ENCODE measurements at regions not wholly inside any gene's neighbourhood (a gene's known extent, or its start where the extent isn't known, plus 50 kb on each side); places are given as distances from the start of the nearest gene placed in this dataset.

- no peak for DNase-seq (ENCODE audit: low read depth in 2 of 2)
These were observed 310.7 kb upstream of the MTNR1B start for GRCh38 chr11:92658733-92659132.

- no peak for DNase-seq (ENCODE audit: low read depth in 2 of 2)
These were observed 309.7 kb upstream of the MTNR1B start for GRCh38 chr11:92659793-92660192.

DNA sequence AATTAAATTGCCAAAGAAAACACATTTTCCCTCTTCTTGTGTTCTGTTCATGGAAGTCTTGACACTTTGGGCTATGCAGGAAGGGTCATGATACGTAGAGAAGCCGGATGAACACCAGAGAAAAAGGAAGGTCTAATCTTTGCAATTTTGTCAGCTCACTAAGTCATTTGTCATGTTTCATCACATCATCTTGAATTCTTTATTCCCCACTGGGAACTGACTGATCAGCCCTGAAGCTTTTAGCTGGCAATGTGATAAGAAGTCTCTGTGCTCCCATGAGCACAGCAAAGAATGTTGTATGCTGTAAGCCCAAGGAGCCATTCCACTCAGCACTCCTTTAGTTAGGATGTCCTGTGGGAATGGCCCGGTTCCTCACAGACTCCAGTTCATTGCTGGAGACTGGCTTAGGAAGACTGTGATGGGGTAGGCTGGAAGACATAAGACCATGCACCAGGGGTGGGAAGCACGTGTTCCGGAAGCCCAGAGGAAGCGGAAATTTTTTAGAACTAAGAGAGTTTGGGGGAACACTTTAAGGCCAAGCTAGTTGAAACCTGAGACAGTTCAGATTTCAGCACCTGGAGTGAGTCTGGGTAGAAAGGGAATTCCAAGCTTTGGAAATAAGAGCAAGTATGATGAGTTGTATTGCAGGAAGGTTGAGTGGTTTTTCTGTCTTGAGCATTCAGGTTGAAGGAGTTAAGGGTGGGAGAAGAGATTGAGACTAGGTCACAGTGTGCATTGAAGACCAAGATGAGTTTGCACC lies 306.7 kb upstream of the MTNR1B start:
- no peak for DNase-seq (ENCODE audit: low read depth in 2 of 2)

DNA sequence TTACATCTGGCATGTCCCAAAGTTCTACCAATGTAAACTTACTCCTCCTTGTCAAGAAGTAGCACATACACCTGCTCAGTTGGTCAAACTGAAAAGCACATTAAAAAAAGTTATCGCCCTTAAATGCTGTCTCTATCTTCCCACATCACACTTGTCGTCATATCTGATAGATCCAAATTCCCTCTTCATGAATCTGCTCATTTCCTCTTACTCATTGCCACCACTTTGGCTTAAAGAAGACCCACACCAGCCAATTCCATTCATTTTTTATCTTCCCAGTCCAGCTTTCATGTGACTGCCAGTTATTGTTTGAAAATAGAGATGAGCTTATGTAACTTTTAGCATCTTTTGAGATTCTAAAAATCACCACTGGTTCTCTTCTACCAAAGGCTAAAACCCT lies 305.9 kb upstream of the MTNR1B start:
- no peak for DNase-seq (ENCODE audit: low read depth in 2 of 2)

- DNase-seq (ENCODE audit: low read depth in 2 of 2), result no peak
These were observed 301.8 kb upstream of the MTNR1B start for GRCh38 chr11:92667486-92668152.

GRCh38 chr11:92670308-92670890 lies 299.1 kb upstream of the MTNR1B start:
- DNase-seq (ENCODE audit: low read depth in 2 of 2), result no peak

DNA sequence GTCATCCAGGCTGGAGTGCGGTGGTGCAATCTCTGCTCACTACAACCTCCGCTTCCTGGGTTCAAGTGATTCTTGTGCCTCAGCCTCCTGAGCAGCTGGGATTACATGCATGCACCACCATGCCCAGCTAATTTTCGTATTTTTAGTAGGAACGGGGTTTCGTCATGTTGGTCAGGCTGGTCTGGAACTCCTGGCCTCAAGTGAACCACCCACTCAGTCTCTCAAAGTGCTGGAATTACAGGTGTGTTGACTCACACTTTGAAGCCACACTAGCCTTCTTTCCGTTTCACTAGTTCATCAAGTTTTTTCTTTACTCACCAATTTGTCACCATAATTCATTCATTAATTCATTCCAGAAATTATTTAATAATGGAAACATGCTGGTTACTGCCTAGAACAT lies 298.4 kb upstream of the MTNR1B start:
- DNase-seq (ENCODE audit: low read depth in 2 of 2), result no peak

DNA sequence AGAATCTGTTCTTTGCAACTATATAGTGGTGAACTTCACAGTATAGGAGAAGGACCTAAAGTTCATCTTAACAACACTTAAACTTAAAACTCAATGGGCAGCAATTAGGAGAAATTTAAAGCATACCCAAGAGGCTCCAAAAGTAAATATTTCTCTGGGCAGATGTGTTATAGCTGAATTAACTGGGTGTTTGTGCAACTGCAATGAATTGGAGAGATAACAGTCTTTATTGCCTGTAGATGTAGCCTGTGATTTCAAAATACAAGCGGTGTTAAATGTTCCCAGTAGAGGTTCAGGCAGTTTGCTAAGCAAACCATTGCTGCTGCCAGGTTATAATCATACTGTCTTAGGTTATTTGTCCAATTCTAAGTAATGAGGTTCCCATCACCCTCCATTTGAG lies 294.1 kb upstream of the MTNR1B start:
- no peak for DNase-seq (ENCODE audit: low read depth in 2 of 2)

- DNase-seq (ENCODE audit: low read depth in 2 of 2), result no peak
These were observed 293.6 kb upstream of the MTNR1B start for GRCh38 chr11:92675810-92676209.

- no peak for DNase-seq (ENCODE audit: low read depth in 2 of 2)
These were observed 291.3 kb upstream of the MTNR1B start for GRCh38 chr11:92678008-92678611.

DNA sequence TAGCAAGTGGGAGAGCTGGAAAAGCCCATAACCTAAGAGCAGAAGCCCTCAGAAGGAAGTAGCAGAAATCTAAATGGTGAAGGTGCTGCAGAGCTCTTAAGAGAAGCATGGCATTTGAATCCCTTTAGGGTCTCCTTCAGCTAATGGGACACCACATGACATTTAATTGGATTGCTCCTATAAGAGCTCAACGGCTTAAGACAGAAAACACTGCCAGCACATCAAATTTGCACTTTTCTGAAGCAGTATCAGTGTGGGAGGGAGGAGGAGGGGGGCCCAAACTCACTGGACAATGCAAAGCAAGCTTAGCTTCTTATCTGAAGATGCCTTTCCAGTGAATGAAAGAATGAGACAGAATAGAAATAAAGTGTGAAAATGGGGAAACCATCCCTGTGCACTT lies 287.9 kb upstream of the MTNR1B start:
- DNase-seq (ENCODE audit: low read depth in 2 of 2), result no peak

DNA sequence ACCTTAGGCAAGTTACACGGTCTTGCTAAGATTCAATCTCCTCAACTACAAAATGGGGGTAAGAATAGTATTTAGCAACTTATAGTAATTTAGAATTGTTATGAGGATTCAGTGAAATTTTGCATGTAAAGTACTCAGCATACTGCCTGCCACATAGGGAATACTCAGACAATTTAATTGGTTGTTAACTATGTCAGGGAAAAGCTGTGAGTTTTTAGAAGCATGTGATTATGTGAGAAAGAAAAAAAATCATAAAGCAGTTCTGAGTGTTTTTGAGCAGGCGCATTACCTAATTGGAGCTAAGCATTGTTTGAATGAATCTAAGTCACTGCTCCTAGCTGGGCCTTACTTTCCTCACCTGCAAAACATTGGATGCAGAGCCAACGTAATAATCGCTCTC lies 287.3 kb upstream of the MTNR1B start:
- no peak for DNase-seq (ENCODE audit: low read depth in 2 of 2)

GRCh38 chr11:92682952-92683351 lies 286.5 kb upstream of the MTNR1B start:
- DNase-seq (ENCODE audit: low read depth in 2 of 2), result no peak

DNA sequence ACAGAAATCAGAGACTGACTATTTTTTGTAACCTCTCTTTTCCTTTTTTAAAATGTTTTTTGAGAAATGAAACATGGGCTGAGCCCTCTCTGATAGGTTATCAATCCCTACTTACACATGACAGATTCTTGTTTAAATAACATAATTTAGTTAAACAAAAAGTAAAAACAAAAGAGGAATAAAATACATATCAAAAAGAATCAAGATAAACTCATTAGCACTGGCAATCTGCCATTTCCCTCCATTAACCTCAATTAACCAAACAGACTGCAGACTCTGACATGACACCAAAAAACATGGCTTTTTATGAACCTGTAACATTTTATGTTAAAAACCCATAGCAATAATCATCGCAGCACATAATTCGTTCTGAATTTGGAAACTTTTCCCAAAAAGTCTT lies 284.4 kb upstream of the MTNR1B start:
- no peak for DNase-seq (ENCODE audit: low read depth in 2 of 2)

DNA sequence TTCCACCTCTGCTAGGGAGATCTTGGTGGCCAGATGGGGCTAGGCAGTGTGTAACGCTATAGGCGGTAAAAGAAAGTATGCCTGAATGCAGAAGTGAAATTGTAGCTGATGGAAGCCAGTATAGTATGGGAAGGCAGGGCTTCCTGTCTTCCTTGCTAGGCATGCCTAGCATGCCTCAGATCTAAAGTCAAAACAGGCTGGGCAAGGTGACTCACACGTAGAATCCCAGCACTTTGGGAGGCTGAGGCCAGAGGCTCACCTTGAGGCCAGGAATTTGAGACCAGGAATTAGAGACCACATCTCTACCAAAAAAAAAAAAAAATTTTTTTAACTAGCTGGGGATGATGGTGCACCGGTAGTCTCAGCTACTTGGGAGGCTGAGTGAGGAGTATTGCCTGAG lies 281.7 kb upstream of the MTNR1B start:
- no peak for DNase-seq (ENCODE audit: low read depth in 2 of 2)

- no peak for DNase-seq (ENCODE audit: low read depth in 2 of 2)
These were observed 281.0 kb upstream of the MTNR1B start for GRCh38 chr11:92688416-92688815.

DNA sequence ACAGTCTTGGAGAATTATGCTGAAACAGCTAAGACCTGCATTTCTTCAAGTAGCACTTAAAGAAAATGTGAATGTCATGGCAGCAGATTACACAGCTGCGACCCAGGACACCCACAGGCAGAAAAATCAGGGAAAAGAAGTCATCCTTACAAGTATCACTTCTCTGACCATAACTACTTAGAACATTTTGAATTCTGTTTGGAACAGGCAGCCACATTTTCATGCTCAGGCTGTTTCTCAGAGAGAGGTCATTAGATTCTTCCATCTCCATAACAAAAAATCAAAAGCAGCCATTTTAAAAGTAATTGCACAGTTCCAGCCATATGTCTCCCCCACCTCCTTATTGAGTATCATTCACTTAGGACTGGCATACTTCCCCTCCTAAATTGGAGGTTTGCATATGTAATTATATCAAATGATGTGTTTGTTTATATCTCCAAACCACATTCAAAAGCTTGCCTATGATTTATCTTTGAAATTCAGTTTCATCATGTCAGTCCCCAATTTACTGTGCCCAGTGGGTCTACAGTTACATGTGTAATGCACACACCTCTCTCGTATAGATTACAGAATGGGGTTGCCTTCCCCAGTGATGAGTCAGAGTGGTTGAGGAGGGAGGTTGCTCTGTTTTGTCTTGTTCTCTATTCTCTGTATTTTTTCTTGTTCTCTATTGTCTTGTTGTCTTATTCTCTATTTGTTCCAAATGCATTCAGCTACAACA lies 276.5 kb upstream of the MTNR1B start:
- no peak for DNase-seq (ENCODE audit: low read depth in 2 of 2)

DNA sequence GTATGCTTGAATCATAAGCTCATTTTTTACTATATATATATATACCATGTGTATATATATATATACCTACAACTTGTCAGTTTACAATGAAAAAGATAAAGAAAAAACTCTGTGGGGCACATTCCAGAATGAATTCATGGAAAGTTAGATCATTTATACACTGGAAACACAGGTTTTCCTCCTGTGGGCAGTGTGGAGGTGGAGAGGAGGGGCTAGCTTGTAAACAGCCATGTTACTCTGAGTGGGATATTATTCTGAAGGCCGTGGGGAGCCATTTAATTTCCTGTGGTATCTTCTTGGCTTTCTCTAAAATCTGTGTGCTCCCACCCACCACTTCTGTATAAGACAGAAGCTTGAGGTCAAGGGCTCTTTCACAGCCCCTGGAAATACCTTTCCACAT lies 273.4 kb upstream of the MTNR1B start:
- no peak for DNase-seq (ENCODE audit: low read depth in 2 of 2)

GRCh38 chr11:92697461-92698312 lies 271.8 kb upstream of the MTNR1B start:
- no peak for DNase-seq (ENCODE audit: low read depth in 2 of 2)

- DNase-seq (ENCODE audit: low read depth in 2 of 2), result no peak
These were observed 270.7 kb upstream of the MTNR1B start for GRCh38 chr11:92698742-92699141.
